MM.1S (cell line): ENCODE measurements at regions not wholly inside any gene's neighbourhood (a gene's known extent, or its start where the extent isn't known, plus 50 kb on each side); places are given as distances from the start of the nearest gene placed in this dataset.

Source experiments
- DNase-seq: peaks from one replicate; pipeline ENCODE4 v3.0.0-alpha.2; 2015
- H2AFZ ChIP-seq: fragments of 300-600 bp; sonication (generic); 2 replicates; pipeline ENCODE4 v1.6.0; 2016; ENCODE audit warnings: antibody characterized with exemption, low read length
- H3F3A ChIP-seq: fragments of 300-600 bp; sonication (generic); 2 replicates; pipeline ENCODE4 v1.6.1; 2016; ENCODE audit warnings: mild to moderate bottlenecking, antibody characterized with exemption, low read length, moderate library complexity, mixed read lengths; ENCODE audit not compliant: insufficient read depth
- H3K27ac ChIP-seq: fragments of 300-600 bp; sonication (generic); 2 replicates; pipeline ENCODE4 v1.5.1; 2016; ENCODE audit warnings: mild to moderate bottlenecking, low read length
- H3K27me3 ChIP-seq: fragments of 300-600 bp; sonication (generic); replicated peaks from 2 replicates; pipeline ENCODE4 v1.6.0; 2016; ENCODE audit warnings: low read length; ENCODE audit not compliant: insufficient read depth
- H3K36me3 ChIP-seq: fragments of 300-600 bp; sonication (generic); replicated peaks from 2 replicates; pipeline ENCODE4 v1.6.1; 2016; ENCODE audit warnings: mild to moderate bottlenecking, low read length, mixed read lengths; ENCODE audit not compliant: insufficient read depth
- H3K4me1 ChIP-seq: fragments of 300-600 bp; sonication (generic); 2 replicates; pipeline ENCODE4 v1.6.1; 2016; ENCODE audit warnings: low read length, mixed read lengths
- H3K4me2 ChIP-seq: fragments of 300-600 bp; sonication (generic); 2 replicates; pipeline ENCODE4 v1.6.0; 2016; ENCODE audit warnings: low read depth, low read length
- H3K4me3 ChIP-seq: fragments of 300-600 bp; sonication (generic); 2 replicates; pipeline ENCODE4 v1.5.1; 2016; ENCODE audit warnings: low read length, mixed read lengths
- H3K79me2 ChIP-seq: fragments of 300-600 bp; sonication (generic); 2 replicates; pipeline ENCODE4 v1.6.1; 2016; ENCODE audit warnings: mixed run types, low read length, mixed read lengths
- H3K9ac ChIP-seq: fragments of 300-600 bp; sonication (generic); 2 replicates; pipeline ENCODE4 v1.6.1; 2016; ENCODE audit warnings: low read length, mixed read lengths
- H3K9me2 ChIP-seq: fragments of 300-600 bp; sonication (generic); replicated peaks from 2 replicates; pipeline ENCODE4 v1.6.1; 2016; ENCODE audit warnings: mild to moderate bottlenecking, low read length, mixed read lengths; ENCODE audit not compliant: insufficient read depth
- H3K9me3 ChIP-seq: fragments of 300-600 bp; sonication (generic); replicated peaks from 2 replicates; pipeline ENCODE4 v1.6.1; 2016; ENCODE audit warnings: mild to moderate bottlenecking, low read length, mixed read lengths; ENCODE audit not compliant: insufficient read depth
- H4K20me1 ChIP-seq: fragments of 300-600 bp; sonication (generic); 2 replicates; pipeline ENCODE4 v1.6.1; 2016; ENCODE audit warnings: mild to moderate bottlenecking, low read length, moderate library complexity, mixed read lengths; ENCODE audit not compliant: insufficient read depth
- CTCF ChIP-seq: fragments of 300-600 bp; sonication (generic); IDR thresholded peaks from 2 replicates; pipeline ENCODE4 v1.5.1; 2016; ENCODE audit warnings: antibody characterized with exemption, low read length, mixed read lengths
- EZH2 ChIP-seq: fragments of 300-600 bp; sonication (generic); optimal IDR thresholded peaks from 2 replicates; pipeline ENCODE3; 2017; ENCODE audit warnings: low read depth, mild to moderate bottlenecking, antibody characterized with exemption, low read length, mixed read lengths
- EZH2phosphoT487 ChIP-seq: fragments of 300-600 bp; sonication (generic); IDR thresholded peaks from 2 replicates; pipeline ENCODE4 v1.6.1; 2018; ENCODE audit warnings: antibody characterized with exemption, low read length

GRCh38 chr1:29547300-29547699 lies 311.0 kb downstream of the PTPRU start:
- Histone ChIP-seq H3K9me3 (no peaks in the 10 kb centered on the region), H3K79me2 (no peaks in the 10 kb centered on the region), H3K27me3 (peaks cover 36% of the 10 kb centered on the region), H3K4me1 (no peaks in the 10 kb centered on the region), H2AFZ (no peak overlapping the region), H3K9me2 (no peaks in the 10 kb centered on the region), H4K20me1 (no peaks in the 10 kb centered on the region), H3K4me3 (no peak overlapping the region), H3K36me3 (no peaks in the 10 kb centered on the region), H3K9ac (no peak overlapping the region), H3F3A (no peaks in the 10 kb centered on the region), H3K27ac (no peak overlapping the region), H3K4me2 (no peak overlapping the region)
- no peak for TF ChIP-seq CTCF
- TF ChIP-seq EZH2phosphoT487, result no peak
- TF ChIP-seq EZH2, result no peak
- no peak for DNase-seq

- Histone ChIP-seq H3K79me2 (no peaks in the 10 kb centered on the region), H4K20me1 (no peaks in the 10 kb centered on the region), H3K36me3 (no peaks in the 10 kb centered on the region), H3K4me3 (no peak overlapping the region), H2AFZ (no peak overlapping the region), H3K4me1 (no peaks in the 10 kb centered on the region), H3K9ac (no peak overlapping the region), H3K9me3 (no peaks in the 10 kb centered on the region), H3K9me2 (no peaks in the 10 kb centered on the region), H3K27ac (no peak overlapping the region), H3F3A (no peaks in the 10 kb centered on the region), H3K27me3 (peaks cover 36% of the 10 kb centered on the region), H3K4me2 (no peak overlapping the region)
- DNase-seq, result no peak
- TF ChIP-seq EZH2phosphoT487 (no peak), CTCF (no peak), EZH2 (no peak)
These were observed 310.2 kb downstream of the PTPRU start for GRCh38 chr1:29546496-29546895.

- no peaks in the 10 kb centered on the region for H4K20me1 ChIP-seq
- H3K4me2 ChIP-seq, result no peak overlapping the region
- no peak overlapping the region for H2AFZ ChIP-seq
- H3K27me3 ChIP-seq, result peaks cover 45% of the 10 kb centered on the region
- no peak overlapping the region for H3K9ac ChIP-seq
- H3K4me3 ChIP-seq, result no peak overlapping the region
- H3K27ac ChIP-seq, result no peak overlapping the region
- H3F3A ChIP-seq, result no peaks in the 10 kb centered on the region
- TF ChIP-seq CTCF (no peak), EZH2phosphoT487 (no peak), EZH2 (no peak)
- H3K4me1 ChIP-seq, result no peaks in the 10 kb centered on the region
- H3K79me2 ChIP-seq, result no peaks in the 10 kb centered on the region
- H3K9me3 ChIP-seq, result no peaks in the 10 kb centered on the region
- no peak for DNase-seq
- H3K9me2 ChIP-seq, result no peaks in the 10 kb centered on the region
- H3K36me3 ChIP-seq, result no peaks in the 10 kb centered on the region
These were observed 308.1 kb downstream of the PTPRU start for GRCh38 chr1:29544406-29544805.
